NCI-H2196 (cell line): ENCODE measurements at regions not wholly inside any gene's neighbourhood (a gene's known extent, or its start where the extent isn't known, plus 50 kb on each side); places are given as distances from the start of the nearest gene placed in this dataset.

Experiments used
- DNase-seq: peaks from one replicate; lab custom pipeline; 2025; ENCODE audit not compliant: unreplicated experiment; lab: John Stamatoyannopoulos, UW

- DNase-seq: no peak
Measured at GRCh38 chr17:77660524-77660923, 298.0 kb upstream of the TNRC6C start.

DNA sequence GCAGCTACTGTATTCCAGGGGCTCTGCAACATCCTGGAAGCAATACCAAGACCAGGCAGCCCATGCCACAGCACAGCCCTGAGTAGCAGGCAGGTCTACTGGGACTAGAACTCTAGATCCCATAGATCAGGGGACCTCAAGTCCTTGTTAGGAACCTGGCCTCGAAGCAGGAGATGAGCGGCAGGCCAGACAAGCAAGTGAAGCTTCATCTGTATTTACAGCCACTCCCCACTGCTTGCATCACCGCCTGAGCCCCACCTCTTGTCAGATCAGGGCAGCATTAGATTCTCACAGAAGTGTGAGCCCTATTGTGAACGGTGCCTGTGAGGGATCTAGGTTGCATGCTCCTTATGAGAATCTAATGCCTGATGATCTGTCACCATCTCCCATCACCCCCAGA is 295.7 kb upstream of the TNRC6C start:
- DNase-seq: no peak

DNA sequence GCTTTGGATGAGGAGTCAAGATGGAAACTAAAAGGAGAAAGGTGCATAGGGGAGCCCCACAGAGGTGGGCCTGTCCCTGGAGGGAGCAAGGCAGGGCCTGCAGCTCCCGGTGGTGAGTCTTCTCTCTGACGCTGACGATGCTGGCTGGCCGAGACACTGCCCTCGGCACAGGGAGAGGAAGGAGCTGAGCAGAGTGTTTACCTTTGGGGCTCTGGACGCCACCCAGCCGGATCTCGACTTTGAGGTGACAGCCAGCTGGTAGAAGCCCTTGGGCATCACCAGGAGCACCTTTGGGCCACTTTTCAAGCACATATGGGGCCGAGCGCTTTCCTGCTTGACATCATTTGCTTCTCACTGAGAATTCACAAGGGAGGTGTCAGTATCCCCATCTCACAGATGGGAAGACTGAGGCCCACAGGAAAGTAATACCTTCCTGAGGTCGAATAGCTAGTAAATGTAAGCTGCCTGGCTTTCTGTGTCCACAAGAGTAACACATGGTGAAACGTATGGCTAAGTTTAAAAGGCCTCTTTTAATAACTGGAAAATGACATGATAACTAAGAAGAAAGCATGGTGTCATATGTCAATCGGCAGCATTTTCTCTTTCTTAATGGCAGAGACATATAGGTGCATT is 294.3 kb upstream of the TNRC6C start:
- no peak for DNase-seq

DNA sequence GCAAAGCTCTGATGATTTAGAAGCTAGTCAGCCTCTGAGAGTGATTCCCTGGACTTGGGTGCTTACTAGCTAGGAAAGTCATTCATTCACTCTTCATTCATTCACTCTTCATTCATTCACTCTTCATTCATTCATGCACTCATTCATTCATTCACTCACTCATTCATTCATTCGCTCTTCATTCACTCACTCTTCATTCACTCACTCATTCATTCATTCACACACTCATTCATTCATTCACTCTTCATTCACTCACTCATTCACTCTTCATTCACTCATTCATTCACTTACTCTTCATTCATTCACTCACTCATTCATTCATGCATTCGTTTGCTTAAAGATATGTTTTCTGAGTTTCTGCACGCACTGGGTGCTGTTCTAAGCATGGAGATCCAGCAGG is 292.7 kb upstream of the TNRC6C start:
- no peak for DNase-seq

DNA sequence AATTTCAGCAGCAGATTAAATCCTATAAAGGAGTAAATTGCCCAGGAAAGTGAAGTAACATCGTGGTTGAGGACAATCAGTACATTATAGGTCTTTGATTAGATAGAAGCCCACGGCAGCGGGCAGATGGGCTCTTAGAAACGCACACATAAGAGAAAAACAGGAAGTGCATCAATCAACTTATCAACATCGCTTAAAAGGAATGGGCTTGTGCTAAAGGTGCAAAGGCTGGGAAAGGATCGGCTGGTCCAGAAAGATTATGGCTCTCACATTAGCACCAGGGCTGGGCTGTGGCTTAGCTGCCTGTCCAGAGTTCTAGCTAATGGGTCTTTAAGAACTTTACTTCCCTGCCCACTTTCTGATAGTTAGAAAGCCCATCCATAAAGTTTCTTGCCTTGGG is 292.0 kb upstream of the TNRC6C start:
- no peak for DNase-seq

- no peak for DNase-seq
Measured at GRCh38 chr17:77666881-77667395, 291.6 kb upstream of the TNRC6C start.

DNA sequence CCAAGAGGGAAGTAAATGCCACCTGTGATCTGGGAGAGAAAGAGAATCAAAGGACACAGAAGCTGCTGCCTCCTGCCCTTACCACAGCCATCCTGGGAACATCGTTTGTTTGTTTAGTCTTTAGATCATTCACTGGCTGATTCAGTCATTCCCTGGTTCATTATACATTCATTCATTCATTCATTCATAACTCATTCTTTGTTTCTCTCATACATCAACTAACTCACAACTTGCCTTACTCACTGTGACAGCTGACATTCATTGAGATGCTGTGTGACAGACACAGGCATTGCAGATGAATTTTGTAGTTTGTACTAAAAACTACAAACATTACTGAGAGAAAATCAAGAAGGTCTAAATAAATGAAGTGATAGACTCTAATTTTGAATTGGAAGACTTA is 291.0 kb upstream of the TNRC6C start:
- DNase-seq: no peak

DNA sequence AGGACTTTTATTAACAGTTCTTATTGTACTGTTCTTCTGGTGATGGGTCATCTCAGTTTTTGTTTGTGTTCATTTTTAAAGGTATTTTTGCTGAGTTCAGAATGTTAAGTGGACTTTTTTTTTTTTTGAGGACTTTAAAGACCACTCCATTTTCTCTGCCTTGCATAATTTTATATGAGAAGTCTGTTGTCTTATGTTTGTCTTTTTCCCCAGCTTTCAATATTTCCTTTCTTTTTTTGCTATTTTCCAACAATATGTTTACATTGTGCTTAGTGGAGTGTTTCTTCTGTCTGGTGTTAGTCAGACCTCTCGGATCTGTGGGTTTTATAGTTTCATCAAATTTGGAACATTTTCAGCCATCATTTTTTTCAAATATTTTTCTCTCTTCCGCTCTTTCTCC is 290.0 kb upstream of the TNRC6C start:
- DNase-seq: no peak

GRCh38 chr17:77670173-77670572 is 288.3 kb upstream of the TNRC6C start:
- no peak for DNase-seq

DNA sequence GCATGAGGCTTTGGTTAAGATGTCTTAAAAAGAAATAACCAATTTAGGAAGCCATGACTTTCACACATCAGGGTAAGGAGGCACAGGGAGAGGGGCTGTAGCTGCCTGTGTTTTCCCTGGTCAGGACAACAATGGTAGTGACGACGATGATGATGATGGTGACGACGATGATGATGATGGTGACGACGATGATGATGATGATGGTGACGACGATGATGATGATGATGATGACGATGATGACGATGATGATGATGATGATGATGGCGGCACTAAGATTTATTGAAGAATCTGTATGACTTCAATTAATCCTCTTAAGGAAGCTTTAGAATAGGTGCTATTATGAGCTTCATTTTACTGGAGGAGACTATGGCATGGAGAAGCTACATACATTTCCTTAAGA is 284.1 kb upstream of the TNRC6C start:
- DNase-seq: no peak

DNA sequence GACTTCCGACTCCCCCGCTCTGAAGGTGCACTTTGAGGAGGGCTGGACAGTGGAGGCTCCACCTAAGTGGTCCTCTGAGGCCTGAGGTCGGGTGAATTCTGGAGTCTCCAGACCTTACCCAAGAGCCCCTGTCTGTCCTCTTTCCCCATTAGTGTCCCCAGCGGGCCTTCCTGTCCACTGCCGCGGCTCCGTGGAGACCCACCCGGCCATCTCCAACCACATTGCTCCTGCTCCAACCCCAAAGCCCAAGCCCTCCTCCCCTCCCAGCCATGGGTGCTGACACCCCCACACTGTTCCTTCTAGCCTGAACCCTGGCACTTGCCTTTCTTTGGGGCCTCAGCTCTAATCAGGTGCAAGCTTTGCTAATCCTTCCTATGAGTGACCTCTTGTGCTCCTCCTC is 283.1 kb upstream of the TNRC6C start:
- DNase-seq: no peak

GRCh38 chr17:77675816-77676215 is 282.7 kb upstream of the TNRC6C start:
- no peak for DNase-seq

GRCh38 chr17:77676237-77676661 is 282.3 kb upstream of the TNRC6C start:
- DNase-seq: no peak

- DNase-seq: no peak
Measured at GRCh38 chr17:77677211-77677610, 281.3 kb upstream of the TNRC6C start.

DNA sequence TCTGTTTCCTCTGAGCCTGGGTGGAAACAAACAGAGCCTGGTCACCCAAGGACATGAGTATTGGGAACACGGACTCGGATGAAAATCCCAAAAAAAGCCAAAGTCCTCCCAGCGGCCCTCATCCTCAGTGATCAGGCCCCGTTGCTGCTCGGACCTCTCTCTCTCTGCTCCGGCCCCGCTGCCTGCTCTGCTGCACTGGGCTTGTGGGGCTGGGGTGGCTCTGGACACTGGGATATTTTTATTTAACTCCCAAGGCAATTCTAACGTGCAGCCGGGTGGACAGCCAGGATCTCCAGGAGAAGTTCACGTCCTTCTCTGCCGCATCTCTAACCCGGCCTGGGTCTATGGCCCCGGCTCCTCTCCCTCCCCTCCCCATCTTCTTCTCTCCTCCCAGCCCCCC is 280.9 kb upstream of the TNRC6C start:
- no peak for DNase-seq

GRCh38 chr17:77679589-77679988 is 278.9 kb upstream of the TNRC6C start:
- no peak for DNase-seq

GRCh38 chr17:77681861-77682260 is 276.6 kb upstream of the TNRC6C start:
- DNase-seq: peak; percentile 87

- no peak for DNase-seq
Measured at GRCh38 chr17:77684803-77685798, 273.4 kb upstream of the TNRC6C start.

- DNase-seq: no peak
Measured at GRCh38 chr17:77685881-77686486, 272.5 kb upstream of the TNRC6C start.

- no peak for DNase-seq
Measured at GRCh38 chr17:77686903-77687302, 271.6 kb upstream of the TNRC6C start.

DNA sequence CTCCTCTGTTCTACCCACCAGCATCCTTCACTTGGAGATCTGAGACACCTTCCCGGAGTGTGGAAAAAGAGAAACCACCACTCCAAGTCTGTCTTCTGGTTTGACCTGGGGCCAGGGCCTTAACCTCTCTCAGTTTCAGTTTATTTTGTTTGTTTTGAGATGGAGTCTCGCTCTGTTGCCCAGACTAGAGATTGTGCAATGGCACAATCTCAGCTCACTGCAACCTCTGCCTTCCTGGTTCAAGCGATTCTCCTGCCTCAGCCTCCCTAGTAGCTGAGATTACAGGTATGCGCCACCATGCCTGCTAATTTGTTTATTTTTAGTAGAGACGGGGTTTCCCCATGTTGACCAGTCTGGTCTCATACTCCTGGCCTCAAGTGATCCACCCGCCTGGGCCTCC is 271.1 kb upstream of the TNRC6C start:
- DNase-seq: no peak

DNA sequence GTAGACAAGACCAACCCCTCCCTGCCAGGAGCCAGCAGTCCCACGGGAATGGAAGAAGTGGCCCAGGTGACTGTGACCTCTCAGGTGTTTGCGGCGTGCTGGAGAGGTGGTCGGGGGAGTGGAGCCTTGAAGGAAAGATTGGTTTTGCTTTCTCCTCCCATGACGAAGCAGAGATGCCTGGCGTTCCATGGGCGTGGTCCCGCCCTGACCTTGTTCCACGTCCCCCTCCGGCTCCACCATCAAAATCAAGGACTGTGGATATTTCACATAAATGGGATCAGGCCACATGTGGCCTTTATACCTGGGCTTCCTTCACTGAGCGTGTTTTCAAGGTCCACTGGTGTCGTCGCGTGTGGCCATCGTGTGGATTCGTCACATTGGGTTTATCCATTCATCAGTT is 270.6 kb upstream of the TNRC6C start:
- DNase-seq: no peak
